Type B pancreatic cell (in vitro differentiated cells): ENCODE measurements at regions not wholly inside any gene's neighbourhood (a gene's known extent, or its start where the extent isn't known, plus 50 kb on each side); places are given as distances from the start of the nearest gene placed in this dataset.
"Not testable (repeated sequence)": the region's sequence is repeated elsewhere in the genome, so short reads cannot be mapped to it uniquely, and the experiment has no call there.

Source experiments
- DNase-seq: peaks from one replicate; pipeline ENCODE4 v3.0.0; 2021; ENCODE audit warnings: mixed read lengths; ENCODE audit not compliant: unreplicated experiment; ENCODE audit errors: extremely low spot score
- H3K27ac Mint-ChIP-seq: 2 replicates; pipeline ENCODE4 v1.8.0; 2021; ENCODE audit warnings: mild to moderate bottlenecking, mixed read lengths
- H3K27me3 Mint-ChIP-seq: 2 replicates; pipeline ENCODE4 v1.8.0; 2021; ENCODE audit warnings: mixed read lengths
- H3K36me3 Mint-ChIP-seq: 2 replicates; pipeline ENCODE4 v1.8.0; 2021; ENCODE audit warnings: mixed read lengths
- H3K4me1 Mint-ChIP-seq: one replicate; pipeline ENCODE4 v1.8.0; 2021; ENCODE audit warnings: mixed read lengths; ENCODE audit not compliant: unreplicated experiment
- H3K4me3 Mint-ChIP-seq: 2 replicates; pipeline ENCODE4 v1.8.0; 2021; ENCODE audit warnings: mild to moderate bottlenecking, mixed read lengths
- H3K9me3 Mint-ChIP-seq: 2 replicates; pipeline ENCODE4 v1.8.0; 2021; ENCODE audit warnings: mixed read lengths
- TF ChIP-seq, protein P1 (sequence below): fragments of 200-600 bp; sonication (generic); conservative IDR thresholded peaks from 2 replicates; pipeline ENCODE4 v1.5.0; 2021; ENCODE audit warnings: antibody characterized with exemption, mild to moderate bottlenecking

GRCh38 chr1:90348934-90349333 lies 354.0 kb downstream of the ZNF326 start:
- H3K27me3 Mint-ChIP-seq = no peaks in the 10 kb centered on the region
- DNase-seq = no peak

GRCh38 chr1:90348459-90348858 lies 353.5 kb downstream of the ZNF326 start:
- H3K36me3 Mint-ChIP-seq, DNase-seq, H3K27ac Mint-ChIP-seq, H3K4me3 Mint-ChIP-seq, H3K9me3 Mint-ChIP-seq, H3K27me3 Mint-ChIP-seq, H3K4me1 Mint-ChIP-seq: not testable (repeated sequence)

More at GRCh38 chr1:90348934-90349333, 354.0 kb downstream of the ZNF326 start:
- Mint-ChIP-seq H3K36me3 (no peaks in the 10 kb centered on the region), H3K4me3 (no peak overlapping the region), H3K27ac (no peak overlapping the region), H3K9me3 (no peaks in the 10 kb centered on the region), H3K4me1 (no peaks in the 10 kb centered on the region)
- TF ChIP-seq, protein P1, sequence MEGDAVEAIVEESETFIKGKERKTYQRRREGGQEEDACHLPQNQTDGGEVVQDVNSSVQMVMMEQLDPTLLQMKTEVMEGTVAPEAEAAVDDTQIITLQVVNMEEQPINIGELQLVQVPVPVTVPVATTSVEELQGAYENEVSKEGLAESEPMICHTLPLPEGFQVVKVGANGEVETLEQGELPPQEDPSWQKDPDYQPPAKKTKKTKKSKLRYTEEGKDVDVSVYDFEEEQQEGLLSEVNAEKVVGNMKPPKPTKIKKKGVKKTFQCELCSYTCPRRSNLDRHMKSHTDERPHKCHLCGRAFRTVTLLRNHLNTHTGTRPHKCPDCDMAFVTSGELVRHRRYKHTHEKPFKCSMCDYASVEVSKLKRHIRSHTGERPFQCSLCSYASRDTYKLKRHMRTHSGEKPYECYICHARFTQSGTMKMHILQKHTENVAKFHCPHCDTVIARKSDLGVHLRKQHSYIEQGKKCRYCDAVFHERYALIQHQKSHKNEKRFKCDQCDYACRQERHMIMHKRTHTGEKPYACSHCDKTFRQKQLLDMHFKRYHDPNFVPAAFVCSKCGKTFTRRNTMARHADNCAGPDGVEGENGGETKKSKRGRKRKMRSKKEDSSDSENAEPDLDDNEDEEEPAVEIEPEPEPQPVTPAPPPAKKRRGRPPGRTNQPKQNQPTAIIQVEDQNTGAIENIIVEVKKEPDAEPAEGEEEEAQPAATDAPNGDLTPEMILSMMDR = no peak

- no peak overlapping the region for H3K27ac Mint-ChIP-seq
- TF ChIP-seq, protein P1 = no peak
- H3K9me3 Mint-ChIP-seq = no peaks in the 10 kb centered on the region
- no peaks in the 10 kb centered on the region for H3K27me3 Mint-ChIP-seq
- no peak overlapping the region for H3K4me3 Mint-ChIP-seq
- no peaks in the 10 kb centered on the region for H3K36me3 Mint-ChIP-seq
- no peaks in the 10 kb centered on the region for H3K4me1 Mint-ChIP-seq
- DNase-seq = no peak
Measured at GRCh38 chr1:90347366-90347765, 352.5 kb downstream of the ZNF326 start.

- Mint-ChIP-seq H3K4me3 (no peak overlapping the region), H3K27ac (no peak overlapping the region), H3K9me3 (no peaks in the 10 kb centered on the region), H3K4me1 (no peaks in the 10 kb centered on the region), H3K36me3 (no peaks in the 10 kb centered on the region), H3K27me3 (no peaks in the 10 kb centered on the region)
- TF ChIP-seq, protein P1 = no peak
- no peak for DNase-seq
Measured at GRCh38 chr1:90346757-90347156, 351.8 kb downstream of the ZNF326 start.

GRCh38 chr1:90346349-90346748 lies 351.4 kb downstream of the ZNF326 start:
- H3K4me3 Mint-ChIP-seq = no peak overlapping the region
- H3K27ac Mint-ChIP-seq = no peak overlapping the region
- H3K4me1 Mint-ChIP-seq = no peaks in the 10 kb centered on the region
- H3K36me3 Mint-ChIP-seq = no peaks in the 10 kb centered on the region
- DNase-seq = no peak
- H3K9me3 Mint-ChIP-seq = no peaks in the 10 kb centered on the region
- TF ChIP-seq, protein P1 = no peak
- no peaks in the 10 kb centered on the region for H3K27me3 Mint-ChIP-seq

GRCh38 chr1:90344963-90345730 lies 350.2 kb downstream of the ZNF326 start:
- H3K4me1 Mint-ChIP-seq = no peaks in the 10 kb centered on the region
- H3K27me3 Mint-ChIP-seq = no peaks in the 10 kb centered on the region
- H3K27ac Mint-ChIP-seq = no peak overlapping the region
- no peaks in the 10 kb centered on the region for H3K9me3 Mint-ChIP-seq
- no peak for DNase-seq
- TF ChIP-seq, protein P1 = no peak
- H3K36me3 Mint-ChIP-seq = no peaks in the 10 kb centered on the region
- H3K4me3 Mint-ChIP-seq = no peak overlapping the region
